ENCODE measurements at regions not wholly inside any gene's neighbourhood (a gene's known extent, or its start where the extent isn't known, plus 50 kb on each side); places are given as distances from the start of the nearest gene placed in this dataset.

DNA sequence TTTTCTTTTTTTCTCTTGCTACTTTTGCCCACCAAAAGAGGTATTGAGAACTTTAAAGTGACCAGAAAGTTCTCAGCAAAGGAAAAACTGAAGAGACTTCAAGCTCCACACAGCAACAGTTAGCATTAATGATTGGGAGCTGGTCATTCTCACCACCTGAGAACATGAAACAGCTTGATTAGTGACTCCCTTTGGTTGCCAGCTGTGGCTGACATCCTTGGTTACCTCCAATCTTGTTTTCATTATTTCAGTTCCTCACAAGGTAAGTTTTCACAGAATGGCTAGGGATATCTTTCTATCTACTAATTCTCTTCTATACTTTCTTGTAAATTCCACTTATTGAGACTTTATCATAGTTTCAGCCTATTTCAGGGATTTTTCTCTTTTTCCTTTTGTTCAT, 427.9 kb downstream of the QKI start:
- DNase-seq, result no peak

DNA sequence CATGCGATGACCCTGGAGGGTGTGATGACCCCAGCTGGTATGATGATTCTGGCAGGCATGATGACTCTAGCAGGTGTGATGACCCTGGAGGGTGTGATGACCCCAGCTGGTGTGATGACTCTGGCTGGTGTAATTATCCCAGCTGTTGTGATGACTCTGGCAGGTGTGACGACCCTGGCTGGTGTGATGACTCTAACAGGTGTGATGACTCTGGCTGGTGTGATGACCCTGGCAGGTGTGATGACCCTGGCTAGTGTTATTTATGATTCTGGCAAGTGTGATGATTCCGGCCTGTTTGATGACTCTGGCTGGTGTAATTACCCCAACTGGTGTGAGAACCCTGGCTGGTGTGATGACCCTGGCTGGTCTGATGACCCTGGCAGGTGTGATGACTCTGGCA, 427.2 kb downstream of the QKI start:
- DNase-seq, result no peak

GRCh38 chr6:163841326-163841725, 426.8 kb downstream of the QKI start:
- no peak for DNase-seq

DNA sequence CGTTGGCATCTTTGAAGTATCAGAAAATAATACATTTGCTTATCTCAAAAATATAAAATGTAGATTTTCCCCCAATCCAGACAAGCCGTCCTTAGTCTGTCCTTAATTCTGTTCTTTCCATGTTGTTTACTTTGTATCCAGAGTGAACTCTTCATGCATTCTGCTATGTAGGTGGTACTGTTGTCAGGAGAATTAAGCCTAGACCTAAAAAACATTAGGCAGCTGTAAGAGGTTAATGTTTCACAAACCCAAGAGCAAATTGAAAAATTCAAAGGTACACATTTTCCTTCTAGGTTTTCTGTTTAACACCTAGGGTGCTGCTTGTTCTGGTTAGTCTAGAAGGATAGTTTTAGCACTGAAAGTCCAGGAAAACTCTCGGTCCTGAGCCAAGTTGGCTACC, 426.4 kb downstream of the QKI start:
- DNase-seq, result no peak

- DNase-seq, result no peak
Measured at GRCh38 chr6:163839296-163839695, 424.8 kb downstream of the QKI start.

DNA sequence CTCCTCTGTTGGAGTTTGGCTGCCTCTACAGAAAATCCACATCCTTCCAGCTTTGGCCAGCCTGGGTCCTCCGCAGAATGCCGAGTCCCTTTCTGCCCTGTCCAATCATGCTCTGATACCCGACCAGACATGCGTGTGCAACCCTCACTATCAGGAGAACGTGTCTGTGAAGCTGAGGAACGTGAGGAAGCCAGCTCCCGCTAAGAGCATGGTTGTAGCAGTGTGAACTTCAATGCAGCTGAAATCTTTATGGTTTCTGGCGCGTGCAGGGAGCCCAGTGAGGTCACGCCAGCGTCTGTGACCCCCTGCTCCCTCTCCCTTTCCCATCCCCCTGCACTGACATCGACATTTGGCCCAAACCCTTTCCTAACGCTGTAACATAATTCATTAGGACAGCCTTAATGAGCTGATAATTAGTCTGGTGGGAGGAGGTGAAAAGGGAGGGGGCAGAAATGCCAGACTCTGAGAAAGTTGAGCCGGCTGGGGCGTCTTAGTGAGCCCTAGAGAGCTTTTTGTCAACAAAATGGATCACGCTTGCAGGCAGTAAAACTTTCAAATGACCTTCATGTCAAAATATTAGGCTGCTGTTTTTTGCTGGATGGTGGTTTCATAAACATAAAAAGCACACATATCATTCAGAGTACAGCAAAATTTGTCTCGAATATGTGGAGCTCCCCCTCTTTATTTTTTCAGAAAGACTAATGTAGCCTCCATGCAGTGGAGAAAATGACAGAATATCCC, 423.3 kb downstream of the QKI start:
- no peak for DNase-seq

GRCh38 chr6:163836876-163837690, 422.6 kb downstream of the QKI start:
- no peak for DNase-seq

DNA sequence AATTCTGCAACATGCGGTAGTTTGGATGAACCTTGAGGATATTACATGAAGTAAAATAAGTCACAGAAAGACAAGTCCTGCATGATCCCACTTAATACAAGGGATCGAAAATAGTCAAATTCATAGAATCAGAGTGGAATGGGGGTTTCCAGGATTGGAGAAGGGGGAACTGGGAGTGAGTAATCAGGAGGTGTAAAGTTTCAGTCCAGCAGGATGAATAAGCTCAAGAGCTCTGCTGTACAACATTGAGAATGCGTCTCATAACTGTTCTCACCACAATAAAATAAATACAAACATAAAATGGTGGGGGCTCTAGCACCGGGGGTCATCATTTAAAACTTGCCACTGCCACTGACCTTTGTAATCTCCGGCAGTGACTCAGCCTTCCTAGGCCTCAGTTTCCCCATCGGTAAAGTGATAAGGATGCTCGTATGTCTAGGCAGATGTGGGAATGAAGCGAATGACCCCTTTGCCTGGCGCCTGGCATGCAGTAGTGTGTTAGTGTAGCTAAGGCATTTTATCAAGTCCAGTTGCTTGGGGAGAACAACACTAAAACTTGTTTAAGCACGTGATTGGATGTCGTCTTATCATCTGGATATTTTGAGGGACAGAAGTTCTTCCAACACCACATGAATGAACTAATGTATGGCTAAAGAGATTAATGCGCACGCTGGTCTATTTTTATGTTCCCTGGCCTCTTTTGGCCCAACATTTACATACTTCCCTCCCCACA, 421.1 kb downstream of the QKI start:
- DNase-seq, result no peak

- no peak for DNase-seq
Measured at GRCh38 chr6:163834226-163834970, 419.9 kb downstream of the QKI start.

GRCh38 chr6:163831736-163832135, 417.2 kb downstream of the QKI start:
- no peak for DNase-seq

- DNase-seq, result no peak
Measured at GRCh38 chr6:163830641-163831040, 416.1 kb downstream of the QKI start.

- no peak for DNase-seq
Measured at GRCh38 chr6:163828038-163828795, 413.7 kb downstream of the QKI start.

DNA sequence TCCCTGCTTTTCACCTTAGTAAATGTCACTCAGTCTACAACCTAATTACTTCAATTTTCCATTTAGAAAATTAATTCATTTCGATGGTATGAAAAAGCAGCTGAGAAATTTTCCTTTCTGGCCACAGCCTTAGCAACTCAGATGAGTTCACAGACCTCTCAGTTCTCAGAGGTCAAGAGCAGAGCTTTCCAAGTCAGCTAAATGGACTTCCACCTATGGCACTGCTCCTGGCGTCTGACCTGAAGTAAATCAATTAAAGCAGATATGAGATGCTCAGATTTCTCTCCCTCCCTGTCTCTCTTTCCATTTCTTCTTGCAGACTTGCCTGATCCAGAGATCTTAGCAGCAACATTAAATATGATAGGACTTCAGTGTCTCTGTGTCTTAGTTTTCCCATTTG, 412.6 kb downstream of the QKI start:
- DNase-seq, result no peak

DNA sequence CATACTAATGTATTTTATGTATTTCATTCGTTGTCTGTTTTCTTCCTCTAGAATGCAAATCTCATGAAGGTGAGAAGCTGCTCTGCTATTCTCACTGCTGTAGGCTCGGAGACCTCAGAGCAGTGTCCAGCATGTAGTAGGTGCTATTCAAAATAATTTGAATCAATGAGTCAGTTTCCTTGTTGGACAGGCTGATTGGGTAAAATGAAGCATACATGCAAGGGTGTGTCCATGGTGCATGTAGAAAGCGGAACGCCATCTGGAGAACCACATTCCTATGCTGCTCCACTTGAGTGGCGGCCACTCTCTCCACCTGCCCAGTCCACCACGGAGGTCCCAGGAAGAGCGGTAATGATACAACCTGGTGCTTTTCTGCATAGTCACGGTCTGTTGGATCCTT, 412.1 kb downstream of the QKI start:
- no peak for DNase-seq

GRCh38 chr6:163825033-163825432, 410.5 kb downstream of the QKI start:
- no peak for DNase-seq

DNA sequence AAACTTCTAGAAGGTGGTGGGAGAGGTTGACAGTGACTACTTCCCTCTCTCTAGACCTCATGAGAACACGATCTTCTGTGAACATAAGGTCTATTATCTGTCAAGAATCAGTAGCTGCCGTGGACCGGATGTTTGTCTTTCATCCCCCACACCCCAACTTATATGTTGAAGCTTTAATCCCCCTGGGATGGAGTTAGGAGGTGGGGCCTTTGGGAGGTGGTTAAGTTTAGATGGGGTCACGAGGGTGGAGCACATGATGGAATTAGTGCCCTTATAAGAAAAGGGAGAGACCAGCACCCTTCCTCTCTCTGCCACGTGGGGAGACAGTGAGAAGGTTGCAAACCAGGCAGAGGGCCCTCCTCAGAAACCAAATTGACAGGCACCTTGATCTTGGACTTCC, 409.1 kb downstream of the QKI start:
- no peak for DNase-seq

- no peak for DNase-seq
Measured at GRCh38 chr6:163820745-163821458, 406.4 kb downstream of the QKI start.

- DNase-seq, result no peak
Measured at GRCh38 chr6:163820171-163820570, 405.7 kb downstream of the QKI start.

DNA sequence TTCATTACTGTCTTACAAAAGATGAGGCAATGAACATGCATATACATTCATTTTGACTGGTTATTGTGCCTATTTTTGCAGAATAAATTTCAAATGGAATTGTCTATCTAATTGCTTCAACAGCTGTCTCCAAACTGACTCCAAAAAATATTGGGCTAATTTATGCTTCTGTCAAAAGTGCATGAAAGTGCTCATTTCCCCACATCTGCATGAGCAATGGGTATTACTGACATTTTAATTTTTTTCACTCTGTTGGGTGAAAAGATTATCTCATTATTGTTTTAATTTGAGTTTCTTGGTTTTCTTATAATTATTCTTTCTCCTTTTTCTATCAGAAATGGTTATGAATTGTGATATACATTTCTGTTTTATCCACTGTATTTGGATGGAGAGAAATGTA, 404.2 kb downstream of the QKI start:
- DNase-seq, result no peak

DNA sequence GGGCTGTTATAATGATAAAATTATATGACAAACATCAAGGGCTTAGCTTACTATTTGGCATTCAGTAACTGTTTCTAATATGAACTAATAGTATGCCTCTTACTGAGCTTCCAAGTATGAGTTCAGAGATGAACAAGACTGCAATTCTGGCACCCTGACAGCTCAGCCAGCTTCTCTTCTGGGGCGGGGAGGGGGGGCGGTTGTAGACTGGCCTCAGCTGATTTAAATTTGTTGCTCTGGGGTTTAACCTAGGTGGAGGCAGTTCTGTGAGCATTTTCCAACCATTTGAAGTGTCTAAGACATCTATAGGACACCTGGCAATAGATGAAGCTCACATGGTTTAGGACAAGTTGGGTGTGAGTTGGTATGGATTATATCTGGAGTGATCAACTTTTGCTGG, 401.9 kb downstream of the QKI start:
- no peak for DNase-seq

DNA sequence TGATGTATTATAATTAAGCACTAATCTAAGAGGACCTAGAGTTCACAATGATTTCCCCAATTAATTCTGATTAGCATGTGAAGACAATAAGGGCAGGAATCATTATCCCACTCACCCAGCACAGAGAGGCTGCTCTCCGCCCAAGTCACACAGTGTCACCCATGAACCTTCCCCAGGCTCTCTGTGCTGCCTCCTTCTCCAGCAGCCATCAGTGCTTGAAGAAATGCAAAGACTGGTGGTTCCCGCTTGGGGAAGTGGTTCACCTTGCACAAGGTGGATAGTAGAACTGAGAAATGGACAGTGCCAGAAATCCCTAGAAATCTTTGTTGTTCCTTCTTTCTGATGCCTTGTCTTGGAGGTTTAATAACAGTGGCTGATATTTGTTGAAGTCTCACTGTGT, 401.3 kb downstream of the QKI start:
- DNase-seq, result no peak
